ENCODE measurements at regions not wholly inside any gene's neighbourhood (a gene's known extent, or its start where the extent isn't known, plus 50 kb on each side); places are given as distances from the start of the nearest gene placed in this dataset.

DNA sequence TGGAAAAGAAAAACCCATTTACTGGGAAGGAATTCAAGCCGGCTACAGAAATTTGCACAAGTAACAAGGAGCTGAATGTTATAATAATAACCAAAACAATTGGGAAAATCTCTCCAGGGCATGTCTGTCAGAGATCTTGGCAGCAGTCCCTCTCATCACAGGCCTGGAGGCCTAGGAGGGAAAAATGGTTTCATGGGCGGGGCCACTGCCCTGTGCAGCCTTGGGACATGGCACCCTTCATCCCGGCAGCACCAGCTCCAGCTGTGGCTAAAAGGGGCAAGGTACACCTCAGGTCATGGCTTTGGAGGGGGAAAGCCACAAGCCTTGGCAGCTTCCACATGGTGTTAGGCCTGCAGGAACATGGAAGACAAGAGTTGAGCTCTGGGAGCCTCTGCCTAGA, 513.1 kb upstream of the CNKSR2 start:
- FAIRE-seq, result no peak

DNA sequence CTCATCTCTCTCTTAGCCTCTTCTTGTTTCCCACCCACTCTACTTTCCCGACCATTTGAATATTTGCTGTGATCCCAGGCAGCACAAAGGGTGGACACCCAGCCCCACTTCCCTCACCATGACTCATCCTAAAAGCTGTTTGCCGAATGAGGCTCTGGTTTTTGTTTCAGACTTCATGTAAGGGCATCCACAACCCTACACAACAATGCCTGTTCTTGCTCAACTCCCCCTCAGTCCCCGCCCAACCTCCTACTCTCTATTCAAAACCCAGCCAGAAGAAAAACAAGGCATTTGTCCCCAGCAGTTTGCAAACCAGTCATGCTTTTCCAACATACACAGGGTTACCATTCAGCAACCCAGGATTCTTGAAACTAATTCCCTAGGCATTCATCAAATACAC, 516.5 kb upstream of the CNKSR2 start:
- no peak for FAIRE-seq

DNA sequence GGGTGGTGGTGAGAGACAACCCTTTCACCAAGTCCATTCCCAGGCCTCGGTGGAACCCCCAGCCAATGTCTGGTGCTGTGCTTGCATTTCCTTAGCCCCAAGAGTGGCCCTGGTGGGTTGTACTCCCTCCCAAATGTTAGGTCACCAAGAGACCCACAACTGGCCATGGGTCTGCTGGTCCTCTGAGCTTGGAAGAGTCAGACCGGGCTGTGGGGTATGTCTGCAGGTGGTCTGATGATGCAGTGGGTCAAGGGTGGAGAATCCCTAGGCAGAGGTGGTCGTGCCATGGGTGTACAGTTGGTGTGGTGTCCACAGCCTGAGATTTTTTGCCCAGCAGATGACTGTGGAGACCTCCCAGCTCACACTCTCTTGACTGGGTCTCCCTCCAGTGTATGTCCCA, 535.7 kb upstream of the CNKSR2 start:
- no peak for FAIRE-seq

DNA sequence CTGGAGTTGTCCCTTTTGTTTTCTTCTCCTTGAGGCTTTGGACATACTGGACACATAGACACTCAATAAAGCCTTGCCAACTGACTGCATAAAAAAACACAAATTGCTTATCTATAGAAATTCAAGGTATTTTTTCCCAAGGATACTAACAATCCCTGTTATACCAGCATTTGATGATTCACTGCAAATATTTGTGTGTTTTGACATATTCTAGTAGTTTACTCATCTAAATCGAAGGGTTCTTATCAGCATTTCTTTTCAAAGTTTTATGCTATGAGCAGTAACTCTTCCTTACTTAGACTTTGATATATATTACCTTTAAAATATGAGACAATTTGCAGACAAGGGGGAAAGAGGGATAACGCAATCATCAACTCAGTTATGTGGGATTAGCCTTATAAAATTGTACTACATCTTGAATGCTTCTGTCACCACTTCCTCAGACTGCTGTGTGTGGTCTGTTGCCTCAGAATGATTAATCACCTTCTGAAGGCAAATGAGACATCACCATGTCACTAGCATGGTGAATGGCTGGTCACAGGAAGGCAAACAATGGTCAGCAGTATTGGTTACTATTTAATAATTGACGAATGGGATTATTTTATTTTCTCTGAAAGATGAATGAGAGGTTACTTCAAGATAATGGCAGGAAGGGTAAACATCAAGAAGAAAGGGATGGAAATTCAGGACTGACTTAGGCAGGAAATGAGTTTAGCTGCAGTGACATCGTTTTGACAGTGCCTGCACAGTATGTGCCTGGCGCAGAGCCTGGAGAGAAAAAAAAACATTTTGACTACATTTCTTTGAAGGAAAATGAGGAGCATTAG, 544.3 kb upstream of the CNKSR2 start:
- no peak for FAIRE-seq

DNA sequence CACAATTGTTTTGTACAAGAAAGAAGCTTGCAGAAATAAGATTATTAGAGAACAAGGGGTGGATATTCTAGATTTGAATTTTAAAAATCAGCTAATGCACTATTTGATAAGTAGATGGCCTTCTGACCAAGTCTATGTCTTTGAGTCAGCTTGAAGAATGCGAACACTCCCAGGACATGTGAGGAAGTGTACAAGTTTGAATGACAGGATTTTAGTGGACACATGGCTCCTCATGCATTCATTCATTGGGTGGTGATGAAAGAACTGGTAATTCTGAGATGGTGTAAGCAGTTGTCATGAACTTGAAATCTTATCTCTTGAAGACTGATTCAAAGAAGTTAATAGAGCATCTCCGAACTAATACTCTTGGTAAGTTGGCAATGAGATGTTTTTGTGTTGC, 548.2 kb upstream of the CNKSR2 start:
- FAIRE-seq, result no peak

DNA sequence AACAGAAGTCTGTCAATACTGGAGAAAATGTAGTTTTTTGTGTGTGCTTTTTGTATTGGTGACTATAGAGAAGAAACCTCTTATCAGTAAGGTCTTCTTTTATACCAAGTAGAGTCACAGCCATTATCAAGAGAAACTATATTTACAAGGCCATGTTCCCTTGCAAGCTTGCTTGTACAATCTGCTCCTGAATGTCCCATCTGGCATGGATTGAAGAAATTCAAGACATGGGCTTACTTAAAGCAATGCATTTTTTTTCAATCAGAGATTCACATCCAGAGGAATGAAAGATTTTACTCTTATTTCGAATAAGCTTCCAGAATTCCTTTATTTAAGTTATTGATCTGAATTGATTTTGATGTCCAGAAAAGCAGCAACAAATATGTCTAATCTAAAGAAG, 537.3 kb upstream of the RPS6KA3 start:
- FAIRE-seq, result no peak

DNA sequence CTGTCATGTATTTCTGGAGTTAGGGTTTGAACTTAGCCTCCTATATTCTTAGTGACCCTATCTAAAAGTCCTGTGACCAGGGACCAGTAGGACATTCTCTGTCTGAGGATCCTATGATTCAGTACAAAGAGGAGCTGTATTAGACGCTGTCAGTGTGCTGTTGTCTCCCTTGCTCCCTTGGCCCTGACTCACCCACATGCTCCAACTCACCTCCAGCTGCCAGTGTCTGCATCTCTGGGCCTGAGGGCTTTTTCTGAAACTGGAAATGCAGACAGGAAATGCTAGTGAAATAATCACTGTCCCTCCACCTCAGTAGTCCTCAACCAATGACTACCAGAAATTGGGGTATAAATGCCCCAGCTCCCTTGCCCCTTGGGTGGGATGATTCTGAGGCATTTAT, 535.3 kb upstream of the RPS6KA3 start:
- FAIRE-seq, result no peak

DNA sequence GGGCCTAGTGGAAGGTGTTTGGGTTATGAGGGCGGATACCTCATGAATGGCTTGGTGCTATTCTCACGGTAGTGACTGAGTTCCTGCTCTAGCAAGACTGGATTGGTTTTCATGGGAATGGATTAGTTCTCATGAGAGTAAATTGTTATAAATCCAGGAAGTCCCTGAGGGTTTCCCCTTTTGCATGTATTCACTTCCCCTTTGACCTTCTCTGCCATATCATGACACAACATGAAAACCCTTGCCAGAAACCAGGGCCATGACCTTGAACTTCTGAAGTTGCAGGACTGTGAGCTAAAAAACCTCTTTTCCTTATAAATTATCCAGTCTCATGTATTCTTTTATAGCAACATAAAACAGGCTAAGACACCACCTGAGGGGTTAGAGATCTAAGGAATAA, 529.7 kb upstream of the RPS6KA3 start:
- no peak for FAIRE-seq

DNA sequence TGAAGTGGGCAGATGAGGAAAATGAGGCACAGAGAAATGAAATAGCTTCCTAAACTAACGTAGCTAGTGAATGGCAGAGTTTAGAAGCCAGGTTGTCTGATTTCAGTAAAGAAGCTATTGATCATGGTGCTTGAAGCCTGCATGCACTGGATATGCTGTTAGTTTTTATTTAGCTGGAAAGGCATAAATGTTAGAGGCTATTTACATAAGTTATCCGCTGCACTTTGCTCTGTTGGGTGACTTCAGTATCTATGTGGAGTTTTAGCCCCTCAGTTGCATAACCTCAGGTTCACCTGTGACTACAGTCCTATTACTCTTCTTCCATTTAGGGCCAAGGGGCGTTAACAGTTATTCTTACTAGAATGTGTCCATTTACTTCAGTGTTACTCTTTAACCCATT, 522.4 kb upstream of the RPS6KA3 start:
- FAIRE-seq, result no peak

DNA sequence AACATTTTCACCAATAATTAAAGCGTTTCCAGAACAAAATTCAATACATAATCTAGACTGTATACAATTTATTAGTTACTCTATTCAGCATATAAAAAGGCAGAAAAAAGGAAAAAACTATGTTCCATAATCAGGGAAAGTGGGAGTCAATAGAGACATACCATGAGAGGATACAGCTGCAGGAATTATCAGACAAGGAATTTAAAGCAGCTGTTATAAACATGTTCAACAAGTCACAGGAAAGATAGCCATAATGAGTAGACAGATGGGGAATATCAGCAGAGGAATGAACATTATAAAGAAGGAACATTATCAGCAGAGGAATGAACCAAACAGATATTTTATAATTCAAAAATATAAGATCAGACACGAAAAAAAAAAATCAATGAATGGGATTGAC, 500.6 kb upstream of the RPS6KA3 start:
- no peak for FAIRE-seq

DNA sequence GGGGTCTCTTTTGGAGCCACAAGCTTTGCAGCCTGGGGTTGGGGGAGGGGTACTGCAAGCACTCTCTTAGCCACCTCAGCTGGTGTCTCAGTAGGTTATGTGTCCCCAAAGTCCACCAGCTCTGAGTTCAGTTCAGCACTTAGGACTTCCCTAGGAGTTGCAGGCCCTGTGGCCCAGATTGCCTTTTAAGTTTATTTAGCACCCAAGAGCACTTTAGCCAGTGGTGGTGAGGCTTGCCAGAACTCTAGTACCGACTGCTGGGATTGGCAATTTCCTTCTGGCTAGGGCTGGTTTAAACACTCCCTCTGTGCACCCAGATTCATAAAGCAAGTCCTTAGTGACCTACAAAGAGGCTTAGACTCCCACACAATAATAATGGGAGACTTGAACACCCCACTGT, 489.9 kb upstream of the RPS6KA3 start:
- FAIRE-seq, result no peak

DNA sequence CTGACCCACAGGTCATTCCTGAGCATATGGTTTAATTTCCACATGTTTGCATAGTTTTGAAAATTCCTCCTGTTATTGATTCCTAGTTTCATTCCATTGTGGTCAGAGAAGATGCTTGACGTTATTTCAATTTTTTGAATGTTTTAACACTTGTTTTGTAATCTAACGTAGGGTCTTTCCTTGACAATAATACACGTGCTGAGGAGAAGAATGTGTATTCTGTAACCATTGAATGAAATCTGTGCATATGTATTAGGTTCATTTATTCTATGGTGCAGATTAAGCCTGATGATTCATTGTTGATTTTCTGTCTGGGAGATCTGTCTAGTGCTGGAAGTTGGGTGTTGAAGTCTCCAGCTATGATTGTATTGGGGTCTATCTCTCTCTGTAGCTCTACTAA, 486.4 kb upstream of the RPS6KA3 start:
- FAIRE-seq, result no peak

DNA sequence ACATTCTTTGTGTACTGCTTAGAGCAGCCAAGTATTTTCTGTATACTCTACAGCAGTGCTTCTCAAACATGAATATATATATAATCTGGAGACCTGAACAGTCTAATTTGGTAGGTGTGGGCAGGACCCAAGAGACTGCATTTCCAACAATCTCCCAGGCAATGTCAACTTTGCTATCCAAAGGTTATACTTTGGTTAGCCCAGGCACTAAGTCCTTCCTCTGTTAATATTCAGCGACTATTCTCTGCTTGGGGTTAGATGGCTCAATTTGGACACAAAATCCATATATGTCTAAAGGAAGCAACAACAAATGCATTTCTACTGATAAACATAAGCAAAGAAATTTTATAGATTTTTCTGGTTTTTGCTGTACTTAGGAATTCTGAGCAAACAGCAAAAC, 480.0 kb upstream of the RPS6KA3 start:
- FAIRE-seq, result no peak

DNA sequence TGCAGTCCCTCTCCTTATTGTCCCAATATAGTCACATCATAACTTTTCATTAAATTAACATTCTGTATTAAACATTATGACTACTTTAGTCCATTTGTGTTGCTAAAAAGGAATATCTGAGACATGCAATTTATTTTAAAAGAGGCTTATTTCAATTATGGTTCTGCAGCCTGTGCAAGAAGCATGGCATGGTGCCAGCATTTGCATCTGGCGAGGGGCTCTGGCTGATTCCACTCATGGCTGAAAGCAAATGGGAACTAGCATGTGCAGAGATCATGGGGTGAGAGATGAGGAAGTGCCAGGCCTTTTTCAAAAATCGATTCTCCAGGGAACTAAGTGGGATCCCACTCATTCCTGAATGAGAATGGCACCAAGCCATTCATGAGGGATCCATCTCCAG, 476.3 kb upstream of the RPS6KA3 start:
- FAIRE-seq, result no peak

DNA sequence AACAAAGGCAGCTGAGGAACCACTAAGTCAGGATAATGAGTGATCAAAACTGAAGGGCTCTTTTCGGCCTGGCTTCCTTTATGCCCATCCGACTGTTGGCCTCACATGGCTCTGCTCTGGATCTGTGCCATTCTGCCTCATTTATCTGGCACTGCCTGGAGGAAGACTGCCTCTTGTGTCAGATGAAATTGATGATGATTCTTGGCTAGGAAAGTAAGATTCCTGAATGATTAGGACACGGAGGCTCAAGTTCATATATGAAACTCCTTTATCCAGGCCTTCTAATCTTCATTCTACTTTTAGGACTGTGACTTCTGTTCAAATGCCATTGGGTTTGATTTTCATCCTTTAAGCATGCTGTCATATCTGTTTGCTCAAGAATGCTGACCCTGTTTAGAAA, 475.4 kb upstream of the RPS6KA3 start:
- FAIRE-seq, result no peak

DNA sequence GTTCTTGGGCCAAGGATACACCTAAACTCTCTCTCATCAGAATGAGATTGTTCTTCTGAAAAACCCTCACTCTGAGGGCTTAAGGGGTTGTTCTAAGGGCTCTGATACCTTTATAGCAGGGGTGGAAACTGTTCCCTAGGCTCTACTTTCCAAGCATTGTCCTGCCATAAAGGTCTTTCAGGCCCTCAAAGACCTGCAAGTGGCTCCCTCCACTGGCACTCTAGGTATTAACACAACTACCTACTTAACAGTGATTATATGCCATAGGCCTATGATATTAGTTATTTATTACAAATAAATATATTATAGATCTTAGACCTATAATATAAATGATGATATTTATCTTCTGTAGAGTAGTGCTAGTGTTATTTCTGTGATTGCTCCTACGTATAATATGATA, 473.7 kb upstream of the RPS6KA3 start:
- FAIRE-seq, result no peak

DNA sequence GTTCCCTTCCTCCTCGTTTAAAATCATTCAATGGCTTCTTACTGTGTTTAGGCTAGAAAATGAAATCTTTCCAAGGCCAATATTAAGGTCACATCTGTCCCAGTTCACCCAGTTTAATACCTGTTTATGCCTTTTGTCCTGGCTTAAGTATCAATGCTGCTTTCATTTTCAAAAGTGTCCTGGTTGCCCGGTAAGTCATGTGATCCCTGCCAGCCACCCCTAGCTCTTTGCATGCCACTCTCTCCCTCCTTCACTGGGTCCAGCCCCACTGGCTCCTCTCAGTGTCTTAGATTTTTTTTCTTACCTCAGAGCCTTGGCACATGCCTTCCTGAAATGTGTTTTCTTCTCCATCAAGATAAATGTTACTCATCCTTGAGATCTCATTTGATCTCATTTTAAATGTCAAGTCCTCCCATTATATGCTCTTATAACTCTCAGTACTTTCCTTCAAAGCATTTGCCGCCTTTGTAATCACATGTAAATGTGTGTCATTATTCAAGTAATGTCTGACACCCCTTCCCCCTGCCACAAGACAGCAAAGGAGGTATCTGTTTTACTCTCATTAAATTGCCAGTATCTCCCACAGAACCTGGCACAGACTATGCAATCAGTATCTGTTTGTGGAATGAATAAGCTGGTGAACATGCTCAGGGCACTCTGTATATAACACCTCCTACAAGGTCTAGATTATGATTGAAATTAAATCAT, 472.5 kb upstream of the RPS6KA3 start:
- no peak for FAIRE-seq

DNA sequence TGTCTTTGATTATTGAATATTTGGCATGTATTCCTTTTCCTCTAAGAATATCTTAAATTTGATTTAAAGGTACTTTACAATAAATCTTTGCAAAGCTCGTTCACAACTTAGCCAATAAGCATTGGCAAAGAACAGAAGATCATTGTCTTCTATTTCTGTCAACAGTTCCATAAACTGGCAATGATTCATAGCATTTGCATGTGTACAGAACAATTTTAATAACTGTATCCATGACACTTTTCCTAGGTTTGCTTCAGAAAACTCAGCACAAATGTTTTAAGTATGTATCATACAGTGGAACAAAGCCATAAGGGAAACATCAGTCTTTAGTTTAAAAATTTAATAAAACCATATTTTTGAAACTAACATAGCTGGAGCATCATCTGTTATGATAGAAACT, 462.7 kb upstream of the RPS6KA3 start:
- no peak for FAIRE-seq

DNA sequence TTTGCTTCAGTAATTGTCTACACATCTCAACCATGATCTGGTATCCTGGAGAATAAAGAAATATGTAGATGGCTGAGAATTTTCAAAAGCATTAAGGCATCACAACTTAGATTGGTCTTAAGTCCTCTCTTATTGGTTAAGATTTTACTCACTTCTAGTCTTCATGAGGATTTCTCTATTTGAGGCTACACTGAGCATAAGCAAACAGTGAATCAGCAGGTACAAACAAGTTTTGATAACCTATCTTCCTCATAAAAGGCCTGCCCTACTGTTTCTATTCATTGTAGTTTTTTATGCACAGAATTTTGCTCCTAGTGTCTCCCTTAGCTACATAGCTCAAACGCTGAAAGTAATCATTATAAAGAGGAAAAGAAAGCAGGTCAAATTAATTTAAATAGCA, 460.7 kb upstream of the RPS6KA3 start:
- no peak for FAIRE-seq

DNA sequence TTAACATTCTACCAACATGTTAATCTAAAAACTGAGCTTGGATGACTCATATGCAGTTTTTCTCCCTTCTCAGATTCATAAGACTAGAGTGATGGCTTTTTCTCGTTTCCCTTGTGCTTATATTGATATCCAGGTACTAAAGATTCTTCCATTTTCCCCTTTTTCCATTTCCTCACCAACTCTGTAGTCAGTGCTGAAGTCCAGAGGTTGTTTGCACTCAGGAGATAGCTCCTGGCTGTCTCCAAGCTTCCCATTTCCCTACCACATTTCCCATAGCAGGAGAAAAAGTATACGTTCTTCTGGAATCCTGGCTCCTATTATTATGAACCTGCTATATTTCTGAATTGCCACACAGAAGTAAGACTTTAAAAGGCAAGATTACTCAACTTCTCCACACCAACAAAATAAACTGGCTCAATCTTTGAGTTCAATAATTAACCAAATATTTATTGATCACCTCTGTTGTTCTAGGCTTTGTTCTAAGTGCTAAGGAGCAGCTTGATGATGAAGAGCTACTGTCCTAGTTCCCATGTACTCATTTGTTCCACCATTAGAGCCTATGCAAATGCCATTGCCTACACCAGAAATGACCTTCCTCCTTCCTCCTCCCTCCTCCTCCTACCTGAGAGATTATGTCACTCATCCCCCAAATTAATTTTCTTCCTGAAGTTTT, 454.4 kb upstream of the RPS6KA3 start:
- FAIRE-seq, result no peak

DNA sequence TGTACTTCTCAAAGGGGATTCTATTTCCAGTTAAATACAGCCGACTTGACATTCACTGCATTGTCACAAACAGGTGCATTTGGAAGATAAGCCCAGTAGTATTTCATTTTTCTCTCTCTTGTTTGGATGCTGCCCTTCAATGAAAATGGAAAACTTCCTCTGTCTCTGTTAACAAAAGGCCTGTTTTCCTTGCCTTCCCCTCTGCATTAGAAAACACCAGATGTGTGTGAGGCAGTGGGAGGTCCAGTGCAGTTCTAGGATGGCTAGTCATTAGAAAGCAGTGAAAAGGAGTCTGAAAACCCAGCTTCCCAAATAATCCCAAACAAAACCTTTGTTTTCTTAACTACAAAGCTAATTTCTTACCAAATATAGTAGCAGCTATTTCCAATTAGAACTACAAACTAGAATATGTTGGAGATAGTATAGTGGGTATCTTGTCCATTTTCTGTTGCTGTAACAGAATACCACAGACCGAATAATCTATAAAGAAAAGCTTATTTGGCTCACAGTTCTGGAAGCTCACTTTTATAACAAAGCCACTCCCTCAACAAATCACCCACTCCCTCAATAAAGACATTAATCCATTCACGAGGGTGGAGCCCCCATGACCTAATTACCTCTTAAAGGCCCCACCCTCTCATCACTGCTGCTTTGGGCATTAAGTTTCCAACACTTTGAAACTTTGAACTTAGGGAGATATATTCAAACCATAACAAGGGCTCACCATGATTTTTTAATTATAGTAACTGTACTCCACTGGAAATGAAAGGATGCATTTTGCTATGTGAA, 452.1 kb upstream of the RPS6KA3 start:
- no peak for FAIRE-seq

DNA sequence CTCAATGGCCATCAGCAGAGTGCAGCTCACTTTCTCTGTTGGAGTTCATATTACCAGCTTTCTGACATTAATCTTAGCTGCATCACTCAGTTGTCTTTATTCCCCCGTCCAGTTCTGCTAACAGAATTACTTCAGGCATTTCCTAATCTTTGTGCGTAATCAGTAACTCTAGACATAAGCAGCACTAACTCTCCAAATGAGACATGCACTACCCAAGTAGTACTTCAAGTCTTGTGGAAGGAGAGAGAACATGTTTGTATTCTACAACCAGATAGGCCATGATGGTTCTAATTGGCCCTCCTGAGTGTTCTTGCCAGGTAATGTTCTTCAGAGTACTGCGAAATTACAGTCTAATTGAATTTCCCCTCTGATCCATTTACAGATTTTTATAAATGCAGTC, 448.5 kb upstream of the RPS6KA3 start:
- no peak for FAIRE-seq

DNA sequence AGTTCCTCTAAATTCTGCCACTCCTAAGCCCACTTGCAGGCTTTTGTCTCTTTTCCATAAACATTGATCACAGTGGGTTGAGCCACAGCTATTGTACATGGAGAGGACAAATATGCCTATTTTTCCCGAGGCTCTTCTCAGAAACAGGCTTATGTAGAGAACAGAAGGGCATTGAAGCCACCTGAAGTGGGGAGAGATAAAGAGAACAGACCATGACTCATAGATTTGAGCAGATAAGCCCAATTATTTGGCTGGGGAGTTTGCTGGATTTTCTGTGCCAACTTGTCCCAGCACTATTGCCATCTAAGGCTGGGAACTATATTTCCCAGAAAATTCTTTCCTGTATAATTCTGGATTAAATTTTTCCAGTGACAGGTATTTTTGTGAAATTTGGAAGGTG, 446.1 kb upstream of the RPS6KA3 start:
- no peak for FAIRE-seq
